H7 (cell line): ENCODE measurements at regions not wholly inside any gene's neighbourhood (a gene's known extent, or its start where the extent isn't known, plus 50 kb on each side); places are given as distances from the start of the nearest gene placed in this dataset.
"Not testable (repeated sequence)": the region's sequence is repeated elsewhere in the genome, so short reads cannot be mapped to it uniquely, and the experiment has no call there.

ENCODE experiments used
- DNase-seq: peaks from one replicate; pipeline ENCODE4 v3.0.0; 2012
- H3K27me3 ChIP-seq: 2 replicates; pipeline ENCODE4 v1.6.0; 2011; ENCODE audit warnings: mild to moderate bottlenecking, low read length; ENCODE audit not compliant: control insufficient read depth, insufficient read depth
- H3K36me3 ChIP-seq: replicated peaks from 2 replicates; pipeline ENCODE4 v1.5.1; 2011; ENCODE audit warnings: low read length; ENCODE audit not compliant: control insufficient read depth, insufficient read depth
- H3K4me3 ChIP-seq: 2 replicates; pipeline ENCODE4 v1.5.1; 2011; ENCODE audit warnings: low read depth, mild to moderate bottlenecking, control low read depth, low read length, moderate library complexity; ENCODE audit not compliant: insufficient read depth

DNA sequence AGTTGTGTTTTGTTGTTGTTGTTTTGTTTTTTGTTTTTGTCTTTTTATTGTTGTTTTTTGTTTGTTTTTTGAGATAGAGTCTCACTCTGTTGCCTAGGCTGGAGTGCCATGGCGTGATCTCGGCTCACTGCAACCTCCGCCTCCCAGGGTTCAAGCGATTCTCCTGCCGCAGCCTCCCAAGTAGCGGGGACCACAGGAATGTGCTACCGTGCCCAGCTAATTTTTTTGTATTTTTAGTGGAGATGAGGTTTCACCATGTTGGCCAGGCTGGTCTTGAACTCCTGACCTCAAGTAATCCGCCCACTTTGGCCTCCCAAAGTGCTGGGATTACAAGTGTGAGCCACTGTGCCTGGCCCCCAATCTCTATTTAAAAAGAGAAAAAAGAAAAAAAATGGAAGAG, 109.0 kb upstream of the DAPK1 start:
- DNase-seq, H3K36me3 ChIP-seq, H3K4me3 ChIP-seq, H3K27me3 ChIP-seq: not testable (repeated sequence)

GRCh38 chr9:87389936-87390335, 107.7 kb upstream of the DAPK1 start:
- Histone ChIP-seq H3K27me3 (no peaks in the 10 kb centered on the region), H3K4me3 (no peak overlapping the region), H3K36me3 (no peaks in the 10 kb centered on the region)
- no peak for DNase-seq

GRCh38 chr9:87390361-87390760, 107.3 kb upstream of the DAPK1 start:
- no peaks in the 10 kb centered on the region for H3K36me3 ChIP-seq
- no peaks in the 10 kb centered on the region for H3K27me3 ChIP-seq
- H3K4me3 ChIP-seq, result no peak overlapping the region
- DNase-seq, result no peak

- Histone ChIP-seq H3K27me3 (no peaks in the 10 kb centered on the region), H3K36me3 (no peaks in the 10 kb centered on the region), H3K4me3 (no peak overlapping the region)
- DNase-seq, result no peak
Measured at GRCh38 chr9:87392086-87392485, 105.6 kb upstream of the DAPK1 start.

- H3K4me3 ChIP-seq, result no peak overlapping the region
- no peaks in the 10 kb centered on the region for H3K27me3 ChIP-seq
- no peaks in the 10 kb centered on the region for H3K36me3 ChIP-seq
- DNase-seq, result peak; percentile 28
Measured at GRCh38 chr9:87393706-87394230, 103.9 kb upstream of the DAPK1 start.

DNA sequence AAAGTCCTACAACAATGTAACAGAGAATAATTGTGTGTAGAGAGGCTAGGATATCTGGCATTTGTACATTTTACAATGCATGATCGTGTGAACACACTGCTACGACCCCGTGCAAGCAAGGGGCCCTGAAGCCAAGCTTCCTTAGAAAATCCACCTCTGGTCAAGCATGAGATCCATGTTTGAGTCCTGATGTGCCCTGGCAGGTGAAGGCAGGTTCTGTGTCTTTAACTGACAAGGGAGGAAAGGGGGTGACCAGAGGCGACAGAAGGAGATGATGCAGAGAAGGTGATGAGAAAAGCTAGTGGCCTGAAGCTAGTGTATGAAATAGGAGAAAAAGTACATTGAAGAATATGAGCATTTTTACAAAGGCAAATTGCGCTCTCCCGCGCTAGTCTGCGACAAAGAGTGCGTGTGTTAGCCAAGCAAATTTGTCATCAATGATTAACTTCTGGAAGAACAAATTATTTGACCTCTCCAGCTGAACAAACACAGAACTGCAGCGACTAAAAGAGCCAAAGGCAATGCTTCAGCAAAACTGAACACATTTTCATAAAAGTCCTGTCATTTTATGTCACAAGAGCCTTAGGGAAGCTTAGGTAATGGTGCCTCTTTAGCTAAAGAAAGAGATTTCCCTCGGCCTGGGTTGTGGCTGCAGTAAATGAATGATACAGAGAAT, 101.7 kb upstream of the DAPK1 start:
- no peak for DNase-seq
- no peaks in the 10 kb centered on the region for H3K36me3 ChIP-seq

DNA sequence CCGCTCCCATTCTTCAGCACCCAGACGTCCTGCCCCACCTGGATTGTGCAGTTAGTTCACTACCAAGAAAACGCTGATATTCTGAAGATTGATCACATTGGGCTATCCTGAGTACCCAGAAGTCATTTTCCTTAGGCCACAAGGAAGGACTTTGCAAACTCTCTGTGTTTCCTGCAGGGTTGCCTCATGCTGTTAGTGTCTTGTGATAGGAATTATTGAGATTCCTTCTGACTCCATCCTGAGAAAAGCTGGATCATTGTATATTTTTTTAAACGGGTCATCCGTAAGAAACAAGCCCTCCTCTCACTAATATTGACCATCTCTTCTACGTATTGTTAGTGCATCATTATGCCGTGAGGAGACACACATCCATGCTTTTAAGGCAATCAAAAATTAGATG, 96.0 kb upstream of the DAPK1 start:
- H3K36me3 ChIP-seq, result no peaks in the 10 kb centered on the region
- no peak for DNase-seq
- no peak overlapping the region for H3K4me3 ChIP-seq
- H3K27me3 ChIP-seq, result no peaks in the 10 kb centered on the region

More for the DNA sequence above, 101.7 kb upstream of the DAPK1 start:
- Histone ChIP-seq H3K4me3 (no peak overlapping the region), H3K27me3 (no peaks in the 10 kb centered on the region)

- Histone ChIP-seq H3K36me3 (no peaks in the 10 kb centered on the region), H3K27me3 (no peaks in the 10 kb centered on the region), H3K4me3 (no peak overlapping the region)
- DNase-seq, result no peak
Measured at GRCh38 chr9:87402537-87402936, 95.1 kb upstream of the DAPK1 start.

- Histone ChIP-seq H3K27me3 (no peaks in the 10 kb centered on the region), H3K4me3 (no peak overlapping the region), H3K36me3 (no peaks in the 10 kb centered on the region)
- no peak for DNase-seq
Measured at GRCh38 chr9:87405677-87406542, 91.8 kb upstream of the DAPK1 start.

DNA sequence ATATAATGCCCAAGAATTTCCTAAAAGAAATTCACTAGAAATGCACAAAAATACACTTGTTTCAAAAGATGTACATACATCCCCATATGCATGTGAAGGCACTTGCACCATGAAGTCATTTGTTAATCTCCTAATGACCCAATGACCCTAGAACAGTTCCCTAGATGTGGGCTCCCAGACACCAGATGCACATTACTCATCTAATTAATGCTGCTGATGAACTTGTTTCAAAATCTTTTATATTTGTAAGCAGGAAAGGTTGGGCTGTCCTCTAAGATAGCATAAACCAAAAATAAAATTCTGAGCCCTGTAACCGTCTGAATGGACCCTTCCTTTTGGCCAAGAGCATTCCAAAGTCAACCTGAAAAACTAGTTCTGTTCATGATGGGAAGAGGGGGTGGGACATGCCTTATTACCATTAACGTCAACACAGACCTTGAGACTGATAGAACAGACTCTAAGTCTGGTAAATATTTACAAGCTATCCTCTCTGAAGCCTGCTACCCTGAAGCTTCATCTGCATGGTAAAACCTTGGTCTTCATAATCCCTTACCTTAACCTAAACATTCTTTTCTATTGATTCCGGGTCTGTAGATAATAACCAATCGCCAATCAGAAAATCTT, 91.0 kb upstream of the DAPK1 start:
- no peak for DNase-seq
- no peak overlapping the region for H3K4me3 ChIP-seq

DNA sequence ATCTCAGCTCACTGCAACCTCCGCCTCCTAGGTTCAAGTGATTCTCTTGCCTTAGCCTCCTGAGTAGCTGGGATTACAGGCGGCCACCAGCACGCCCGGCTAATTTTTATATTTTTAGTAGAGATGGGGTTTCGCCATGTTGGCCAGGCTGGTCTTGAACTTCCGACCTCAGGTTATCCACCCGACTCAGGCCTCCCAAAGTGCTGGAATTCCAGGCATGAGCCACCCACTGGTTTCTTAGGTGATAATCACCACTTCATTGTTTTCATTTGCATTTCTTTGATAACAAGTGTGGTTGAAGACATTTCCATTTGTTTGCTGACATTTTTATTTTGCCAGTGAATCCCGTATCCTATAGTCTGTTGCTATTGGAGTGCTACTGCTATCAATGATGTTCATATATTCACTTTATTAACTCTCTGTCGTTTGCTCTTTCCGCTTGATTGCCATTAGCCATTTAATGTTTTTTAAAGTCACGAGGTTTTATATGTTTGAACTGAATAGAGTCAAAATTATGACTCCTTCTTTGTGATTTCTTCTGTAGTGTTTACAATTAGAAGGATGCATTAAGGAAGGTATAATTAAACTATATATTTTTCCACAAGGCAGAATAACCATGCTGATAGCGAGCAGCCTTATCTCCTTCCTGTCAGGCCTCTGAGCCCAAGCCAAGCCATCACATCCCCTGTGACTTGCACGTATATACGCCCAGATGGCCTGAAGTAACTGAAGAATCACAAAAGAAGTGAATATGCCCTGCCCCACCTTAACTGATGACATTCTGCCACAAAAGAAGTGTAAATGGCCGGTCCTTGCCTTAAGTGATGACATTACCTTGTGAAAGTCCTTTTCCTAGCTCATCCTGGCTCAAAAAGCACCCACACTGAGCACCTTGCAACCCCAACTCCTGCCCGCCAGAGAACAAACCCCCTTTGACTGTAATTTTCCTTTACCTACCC, 87.3 kb upstream of the DAPK1 start:
- H3K4me3 ChIP-seq, result peak overlapping the region; percentile 45
- not testable (repeated sequence) for H3K36me3 ChIP-seq, DNase-seq, H3K27me3 ChIP-seq

More for the DNA sequence above, 91.0 kb upstream of the DAPK1 start:
- no peaks in the 10 kb centered on the region for H3K36me3 ChIP-seq
- H3K27me3 ChIP-seq, result no peaks in the 10 kb centered on the region

DNA sequence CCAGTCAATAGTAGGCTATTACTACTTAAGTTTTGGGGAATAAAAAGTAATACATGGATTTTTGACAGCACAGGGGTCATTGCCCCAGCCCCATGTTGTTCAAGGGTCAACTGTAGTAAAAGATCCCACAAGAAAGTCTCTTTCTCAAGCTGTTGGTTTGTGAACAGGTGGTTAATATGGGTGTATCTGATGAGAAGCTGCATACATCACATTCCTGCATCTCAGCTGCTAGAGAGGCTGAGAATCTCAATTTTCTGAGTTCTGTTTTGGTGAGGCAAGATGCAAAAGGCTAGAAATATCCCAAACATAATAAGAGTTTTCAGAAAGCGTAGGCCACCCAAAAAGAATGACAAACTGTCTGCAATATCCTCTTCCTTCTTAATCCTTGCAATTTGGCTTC, 76.8 kb upstream of the DAPK1 start:
- no peaks in the 10 kb centered on the region for H3K27me3 ChIP-seq
- no peak overlapping the region for H3K4me3 ChIP-seq

GRCh38 chr9:87421734-87422133, 75.9 kb upstream of the DAPK1 start:
- no peak for DNase-seq
- no peaks in the 10 kb centered on the region for H3K27me3 ChIP-seq
- no peak overlapping the region for H3K4me3 ChIP-seq
- peaks cover 30% of the 10 kb centered on the region for H3K36me3 ChIP-seq

More for the DNA sequence above, 76.8 kb upstream of the DAPK1 start:
- H3K36me3 ChIP-seq, result peaks cover 30% of the 10 kb centered on the region
- DNase-seq, result no peak

DNA sequence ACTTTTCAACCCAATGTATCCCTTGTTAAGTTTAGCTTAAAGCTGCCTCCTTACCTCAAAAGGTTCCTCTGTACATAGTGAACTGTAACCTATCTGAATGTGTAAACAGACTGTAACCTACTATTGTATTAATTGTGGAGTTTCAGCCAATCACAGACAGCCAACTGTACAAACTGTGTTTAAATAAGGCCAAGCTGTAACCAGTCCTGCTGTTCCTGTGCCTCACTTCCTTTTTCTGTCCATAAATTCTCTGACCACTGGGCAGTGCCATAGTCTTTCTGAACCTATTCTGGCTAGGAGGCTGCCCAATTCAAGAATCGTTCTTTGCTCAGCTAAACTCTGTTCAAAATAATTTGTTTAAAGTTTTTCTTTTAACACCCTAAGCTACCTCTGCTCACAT, 74.7 kb upstream of the DAPK1 start:
- Histone ChIP-seq H3K4me3 (no peak overlapping the region), H3K36me3 (peaks cover 20% of the 10 kb centered on the region), H3K27me3 (no peaks in the 10 kb centered on the region)
- DNase-seq, result no peak
